OCI-LY3 (cell line): ENCODE measurements at regions not wholly inside any gene's neighbourhood (a gene's known extent, or its start where the extent isn't known, plus 50 kb on each side); places are given as distances from the start of the nearest gene placed in this dataset.

ENCODE experiments used
- EZH2phosphoT487 ChIP-seq: fragments of 200-600 bp; shearing (Covaris generic); IDR thresholded peaks from 2 replicates; pipeline ENCODE4 v1.6.1; 2018; ENCODE audit warnings: antibody characterized with exemption, mixed run types, low read depth
- TF ChIP-seq, protein P1 (sequence below): fragments of 200-600, 300-600 bp; sonication (generic); IDR thresholded peaks from 2 replicates; pipeline ENCODE4 v1.5.1; 2014; ENCODE audit warnings: antibody characterized with exemption, low read length, low read depth

DNA sequence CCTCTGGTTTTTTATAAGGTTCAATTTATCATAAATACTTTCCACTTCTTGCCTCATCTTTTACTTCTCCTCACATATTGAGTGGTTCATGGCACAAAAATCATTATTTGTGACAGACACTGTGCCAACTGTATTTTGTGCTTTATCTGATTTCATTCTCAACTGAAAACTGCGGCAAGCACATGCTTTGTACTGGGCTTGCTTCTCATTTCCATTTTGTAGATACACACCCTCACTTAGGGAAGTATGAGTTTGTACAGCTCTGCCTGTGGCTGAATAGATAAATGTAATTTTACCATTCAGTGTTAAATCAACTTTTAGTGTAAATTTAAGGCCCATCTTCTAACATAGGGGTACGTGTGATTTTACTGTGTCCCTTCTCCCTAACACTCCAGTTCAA is 83.6 kb downstream of the ANXA2R start:
- TF ChIP-seq, protein P1, sequence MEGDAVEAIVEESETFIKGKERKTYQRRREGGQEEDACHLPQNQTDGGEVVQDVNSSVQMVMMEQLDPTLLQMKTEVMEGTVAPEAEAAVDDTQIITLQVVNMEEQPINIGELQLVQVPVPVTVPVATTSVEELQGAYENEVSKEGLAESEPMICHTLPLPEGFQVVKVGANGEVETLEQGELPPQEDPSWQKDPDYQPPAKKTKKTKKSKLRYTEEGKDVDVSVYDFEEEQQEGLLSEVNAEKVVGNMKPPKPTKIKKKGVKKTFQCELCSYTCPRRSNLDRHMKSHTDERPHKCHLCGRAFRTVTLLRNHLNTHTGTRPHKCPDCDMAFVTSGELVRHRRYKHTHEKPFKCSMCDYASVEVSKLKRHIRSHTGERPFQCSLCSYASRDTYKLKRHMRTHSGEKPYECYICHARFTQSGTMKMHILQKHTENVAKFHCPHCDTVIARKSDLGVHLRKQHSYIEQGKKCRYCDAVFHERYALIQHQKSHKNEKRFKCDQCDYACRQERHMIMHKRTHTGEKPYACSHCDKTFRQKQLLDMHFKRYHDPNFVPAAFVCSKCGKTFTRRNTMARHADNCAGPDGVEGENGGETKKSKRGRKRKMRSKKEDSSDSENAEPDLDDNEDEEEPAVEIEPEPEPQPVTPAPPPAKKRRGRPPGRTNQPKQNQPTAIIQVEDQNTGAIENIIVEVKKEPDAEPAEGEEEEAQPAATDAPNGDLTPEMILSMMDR = no peak
- no peak for TF ChIP-seq EZH2phosphoT487
